GM12874 (cell line): ENCODE measurements at regions not wholly inside any gene's neighbourhood (a gene's known extent, or its start where the extent isn't known, plus 50 kb on each side); places are given as distances from the start of the nearest gene placed in this dataset.

Experiments
- CTCF ChIP-seq: IDR thresholded peaks from 2 replicates; pipeline ENCODE4 v1.5.1; 2011; ENCODE audit warnings: low read depth, mild to moderate bottlenecking, control low read depth, low read length, moderate library complexity; ENCODE audit not compliant: insufficient read depth

DNA sequence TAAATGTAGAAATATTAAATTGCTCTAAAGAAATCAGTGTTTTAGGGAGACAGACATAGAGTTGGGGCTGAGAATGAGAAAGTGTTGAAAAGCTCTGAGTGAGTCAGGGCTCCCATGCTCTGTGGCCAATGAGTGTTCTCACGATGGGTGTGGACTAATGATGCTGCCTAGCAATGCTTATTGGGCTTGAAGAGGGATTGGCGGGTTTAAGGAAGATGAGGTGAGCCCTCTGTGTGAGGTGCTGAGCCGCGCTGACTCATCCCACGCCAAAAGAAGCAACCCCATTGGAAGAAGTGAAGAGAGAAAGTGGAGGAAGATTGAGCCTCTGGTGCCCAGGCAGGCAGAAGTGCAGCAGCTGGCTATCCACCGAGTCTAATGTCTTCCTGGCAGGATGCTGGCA lies 65.1 kb upstream of the DPT start:
- TF ChIP-seq CTCF = no peak

GRCh38 chr1:168795681-168796080 lies 66.7 kb upstream of the DPT start:
- no peak for TF ChIP-seq CTCF

GRCh38 chr1:168799927-168800605 lies 71.1 kb upstream of the DPT start:
- TF ChIP-seq CTCF = no peak

GRCh38 chr1:168801032-168801745 lies 72.2 kb upstream of the DPT start:
- no peak for TF ChIP-seq CTCF

DNA sequence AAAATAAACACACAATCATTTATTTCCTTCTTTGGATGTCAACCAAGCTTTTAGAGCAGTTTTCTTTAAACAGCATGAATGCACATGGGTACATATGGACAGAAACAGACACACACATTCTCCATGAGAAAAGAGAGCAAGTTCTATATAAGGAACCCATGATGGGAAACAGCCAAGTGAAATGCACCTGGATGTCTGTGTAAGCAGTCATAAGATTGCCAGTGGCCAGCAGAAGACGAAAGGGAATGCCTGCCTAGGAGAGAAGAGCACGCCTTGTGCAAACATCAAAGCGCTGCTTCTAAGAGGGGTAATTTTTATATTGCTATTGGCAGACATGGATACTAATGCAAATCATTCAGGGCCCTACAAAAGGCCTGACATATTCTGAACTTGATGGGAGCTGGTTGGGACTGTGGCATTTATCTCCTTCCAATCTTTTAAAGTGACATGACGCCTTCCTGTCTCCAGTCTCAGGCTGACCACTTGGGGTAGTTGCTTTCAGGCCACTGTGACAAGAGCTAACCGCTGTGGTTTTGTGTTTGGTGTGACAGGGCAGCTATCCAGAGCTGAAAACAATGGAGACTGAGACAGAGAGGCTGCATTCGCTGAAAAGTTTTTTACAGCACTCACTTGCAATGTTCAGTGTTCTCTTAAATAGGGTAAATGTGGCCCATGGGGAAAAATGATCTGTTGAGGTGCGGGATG lies 75.0 kb upstream of the DPT start:
- TF ChIP-seq CTCF = no peak

GRCh38 chr1:168806952-168807351 lies 77.9 kb upstream of the DPT start:
- TF ChIP-seq CTCF = no peak

GRCh38 chr1:168811176-168811575 lies 82.2 kb upstream of the DPT start:
- TF ChIP-seq CTCF = no peak
